GM23248 (cell line): ENCODE measurements at regions not wholly inside any gene's neighbourhood (a gene's known extent, or its start where the extent isn't known, plus 50 kb on each side); places are given as distances from the start of the nearest gene placed in this dataset.

ENCODE experiments used
- DNase-seq: peaks from one replicate; pipeline ENCODE4 v3.0.0-alpha.2; 2015
- H2AFZ ChIP-seq: fragments of 200-600 bp; sonication (generic); 2 replicates; pipeline ENCODE4 v1.6.1; 2016; ENCODE audit warnings: antibody characterized with exemption
- H3F3A ChIP-seq: fragments of 200-600 bp; sonication (generic); 2 replicates; pipeline ENCODE4 v1.6.1; 2016; ENCODE audit warnings: mild to moderate bottlenecking, antibody characterized with exemption, mixed run types; ENCODE audit not compliant: insufficient read depth
- H3K27ac ChIP-seq: fragments of 200-600 bp; sonication (generic); 2 replicates; pipeline ENCODE4 v1.5.1; 2016; ENCODE audit warnings: mild to moderate bottlenecking
- H3K27me3 ChIP-seq: fragments of 200-600 bp; sonication (generic); replicated peaks from 2 replicates; pipeline ENCODE4 v1.6.1; 2016; ENCODE audit warnings: mild to moderate bottlenecking; ENCODE audit not compliant: insufficient read depth
- H3K36me3 ChIP-seq: fragments of 200-600 bp; sonication (generic); 2 replicates; pipeline ENCODE4 v1.6.1; 2016; ENCODE audit warnings: low read depth, mild to moderate bottlenecking
- H3K4me1 ChIP-seq: fragments of 200-600 bp; sonication (generic); 2 replicates; pipeline ENCODE4 v1.6.1; 2016; ENCODE audit warnings: mild to moderate bottlenecking; ENCODE audit not compliant: insufficient read depth
- H3K4me2 ChIP-seq: fragments of 200-600 bp; sonication (generic); one replicate; pipeline ENCODE4 v1.6.1; 2016; ENCODE audit warnings: mild to moderate bottlenecking; ENCODE audit not compliant: unreplicated experiment
- H3K4me3 ChIP-seq: fragments of 200-600 bp; sonication (generic); 2 replicates; pipeline ENCODE4 v1.5.1; 2016; ENCODE audit warnings: mild to moderate bottlenecking
- H3K79me2 ChIP-seq: fragments of 200-600 bp; sonication (generic); 2 replicates; pipeline ENCODE4 v1.6.1; 2016; ENCODE audit warnings: mild to moderate bottlenecking; ENCODE audit not compliant: insufficient read depth
- H3K9ac ChIP-seq: fragments of 200-600 bp; sonication (generic); 2 replicates; pipeline ENCODE4 v1.6.1; 2016; ENCODE audit warnings: mild to moderate bottlenecking
- H3K9me2 ChIP-seq: fragments of 200-600 bp; sonication (generic); 2 replicates; pipeline ENCODE4 v1.6.1; 2016; ENCODE audit warnings: mixed run types, mild to moderate bottlenecking, moderate library complexity; ENCODE audit not compliant: insufficient read depth
- H3K9me3 ChIP-seq: fragments of 200-600 bp; sonication (generic); one replicate; pipeline ENCODE4 v1.6.1; 2017; ENCODE audit warnings: low read depth
- H4K20me1 ChIP-seq: fragments of 200-600 bp; sonication (generic); 2 replicates; pipeline ENCODE4 v1.6.0; 2016; ENCODE audit not compliant: insufficient read depth
- EZH2 ChIP-seq: fragments of 200-600 bp; sonication (generic); IDR thresholded peaks from 2 replicates; pipeline ENCODE4 v1.6.1; 2018; ENCODE audit warnings: antibody characterized with exemption, mild to moderate bottlenecking; ENCODE audit not compliant: insufficient read depth, poor library complexity, severe bottlenecking
- EZH2phosphoT487 ChIP-seq: fragments of 200-600 bp; sonication (generic); IDR thresholded peaks from 2 replicates; pipeline ENCODE4 v1.6.1; 2018; ENCODE audit warnings: antibody characterized with exemption, moderate library complexity, mild to moderate bottlenecking, low read depth; ENCODE audit not compliant: insufficient read depth
- WGBS, 2 experiments: methylation state at CpG; one replicate each; pipeline ENCODE4 v1.1.6; 2015 to 2017; ENCODE audit warnings: low lambda C conversion rate in 2 of 2, low coverage in 1 of 2; ENCODE audit errors: missing lambda C conversion rate in 2 of 2; 5-methylcytosine and 5-hydroxymethylcytosine counted together
- in situ Hi-C: fragments of 300-500 bp; cut with MboI; formaldehyde crosslinking; loops from 2 replicates; pipeline ENCODE4 v1.15.0; 2020

DNA sequence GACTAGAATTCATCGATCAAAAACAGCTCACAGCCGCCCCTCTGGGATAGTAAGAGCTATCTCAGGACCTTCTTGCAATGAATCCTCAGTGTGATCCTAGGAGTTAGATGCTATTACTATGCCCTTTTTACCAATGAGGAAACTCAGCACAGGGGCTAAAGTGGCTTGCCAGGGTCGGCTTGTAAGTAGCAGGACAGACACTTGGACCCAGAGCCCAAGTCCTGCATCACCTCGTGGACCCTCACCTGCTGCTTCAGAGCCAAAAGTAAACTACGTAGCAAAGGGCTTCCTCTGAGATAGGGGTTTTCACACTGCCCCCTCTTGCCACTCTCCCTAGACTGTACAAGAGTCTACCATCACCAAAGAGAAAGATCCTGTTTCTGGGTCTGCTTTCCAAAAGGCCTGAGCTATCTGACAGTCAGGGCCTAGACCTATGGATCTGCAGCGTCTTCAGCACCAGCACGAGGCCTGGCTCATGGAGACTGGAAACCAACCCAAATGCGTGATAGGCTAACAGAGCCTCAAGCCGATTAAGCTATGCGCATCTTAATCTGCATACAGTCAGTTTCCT, 172.3 kb downstream of the ANKRD60 start:
- Histone ChIP-seq H3K9me3 (no peaks in the 10 kb centered on the region), H3K4me3 (no peak overlapping the region), H4K20me1 (no peaks in the 10 kb centered on the region), H2AFZ (no peak overlapping the region), H3K27ac (no peak overlapping the region), H3K36me3 (no peaks in the 10 kb centered on the region), H3K4me2 (no peak overlapping the region), H3F3A (no peaks in the 10 kb centered on the region), H3K4me1 (peaks cover 7% of the 10 kb centered on the region), H3K79me2 (no peaks in the 10 kb centered on the region), H3K9ac (no peak overlapping the region), H3K27me3 (no peaks in the 10 kb centered on the region), H3K9me2 (no peaks in the 10 kb centered on the region)
- DNase-seq: no peak
- TF ChIP-seq EZH2 (no peak), EZH2phosphoT487 (no peak)
- 91 to 94% methylated on average over 10 of the region's 10 CpGs for WGBS, 2 experiments
- in situ Hi-C loops: no loop called here

GRCh38 chr20:58054780-58055373, 173.6 kb downstream of the ANKRD60 start:
- no peaks in the 10 kb centered on the region for H3K79me2 ChIP-seq
- DNase-seq: peak; percentile 46

DNA sequence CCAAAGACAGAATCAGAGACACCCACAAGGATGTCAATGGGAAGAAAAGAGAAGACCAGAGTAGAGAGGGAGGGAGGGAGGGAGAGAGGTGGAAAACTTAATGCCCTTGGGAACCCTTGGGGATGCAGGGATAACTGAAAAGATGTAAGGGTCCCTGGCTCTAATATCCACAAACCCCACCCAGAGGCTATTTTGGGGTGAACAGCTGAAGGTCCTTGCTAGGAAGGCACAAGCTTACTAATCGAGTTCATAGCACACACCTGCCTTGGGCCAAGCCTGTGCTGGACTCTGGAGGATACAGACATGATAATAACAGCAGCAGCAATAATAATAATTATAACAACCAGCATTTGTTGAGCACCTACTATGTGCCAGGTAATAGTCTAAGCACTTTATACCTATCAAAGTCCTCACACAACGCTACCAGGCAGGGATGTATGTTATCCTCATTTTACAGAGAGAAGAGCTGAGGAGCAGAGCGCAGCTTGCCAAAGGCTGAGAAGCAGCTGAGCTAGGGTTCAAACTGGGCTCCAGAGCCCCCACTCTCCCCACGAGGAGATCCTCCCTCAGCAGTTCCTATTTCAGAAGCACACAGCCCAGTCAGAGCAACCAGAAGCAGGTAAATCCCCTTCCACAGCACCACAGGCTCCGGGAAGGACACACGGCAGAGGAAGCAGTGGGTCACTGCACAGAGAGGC, 174.2 kb downstream of the ANKRD60 start:
- no peak overlapping the region for H3K27ac ChIP-seq
- TF ChIP-seq EZH2phosphoT487 (no peak), EZH2 (no peak)
- in situ Hi-C loops: no loop called here
- H3K9me2 ChIP-seq: no peaks in the 10 kb centered on the region
- DNase-seq: no peak
- H3K4me1 ChIP-seq: peaks cover 7% of the 10 kb centered on the region
- H3K9ac ChIP-seq: no peak overlapping the region
- H3K36me3 ChIP-seq: no peaks in the 10 kb centered on the region
- 56 to 65% methylated on average over 6 of the region's 6 CpGs for WGBS, 2 experiments
- no peak overlapping the region for H3K4me2 ChIP-seq
- H4K20me1 ChIP-seq: no peaks in the 10 kb centered on the region
- H3F3A ChIP-seq: no peaks in the 10 kb centered on the region
- H3K79me2 ChIP-seq: no peaks in the 10 kb centered on the region
- H3K27me3 ChIP-seq: no peaks in the 10 kb centered on the region
- no peak overlapping the region for H3K4me3 ChIP-seq
- no peak overlapping the region for H2AFZ ChIP-seq
- H3K9me3 ChIP-seq: no peaks in the 10 kb centered on the region

More at GRCh38 chr20:58054780-58055373, 173.6 kb downstream of the ANKRD60 start:
- 24 to 26% methylated on average over 11 of the region's 11 CpGs for WGBS, 2 experiments
- H3K27me3 ChIP-seq: no peaks in the 10 kb centered on the region
- no peak overlapping the region for H3K4me3 ChIP-seq
- H3K4me2 ChIP-seq: no peak overlapping the region
- H3F3A ChIP-seq: no peaks in the 10 kb centered on the region
- H3K9me3 ChIP-seq: no peaks in the 10 kb centered on the region
- no peaks in the 10 kb centered on the region for H3K9me2 ChIP-seq
- H3K4me1 ChIP-seq: peaks cover 7% of the 10 kb centered on the region
- no peak overlapping the region for H2AFZ ChIP-seq
- H3K27ac ChIP-seq: no peak overlapping the region
- H3K36me3 ChIP-seq: no peaks in the 10 kb centered on the region
- in situ Hi-C loops: no loop called here
- H4K20me1 ChIP-seq: no peaks in the 10 kb centered on the region
- H3K9ac ChIP-seq: no peak overlapping the region
- TF ChIP-seq EZH2phosphoT487: no peak
- no peak for TF ChIP-seq EZH2

GRCh38 chr20:58053391-58054055, 174.9 kb downstream of the ANKRD60 start:
- H3K9me2 ChIP-seq: no peaks in the 10 kb centered on the region
- no peak overlapping the region for H3K9ac ChIP-seq
- peaks cover 7% of the 10 kb centered on the region for H3K4me1 ChIP-seq
- no peaks in the 10 kb centered on the region for H3K27me3 ChIP-seq
- no peaks in the 10 kb centered on the region for H3K79me2 ChIP-seq
- H3K27ac ChIP-seq: no peak overlapping the region
- no peak overlapping the region for H3K4me3 ChIP-seq
- in situ Hi-C loops: no loop called here
- TF ChIP-seq EZH2 (no peak), EZH2phosphoT487 (no peak)
- H3K4me2 ChIP-seq: no peak overlapping the region
- H2AFZ ChIP-seq: no peak overlapping the region
- no peak for DNase-seq
- H3K36me3 ChIP-seq: no peaks in the 10 kb centered on the region
- 88 to 91% methylated on average over 10 of the region's 10 CpGs for WGBS, 2 experiments
- H3F3A ChIP-seq: no peaks in the 10 kb centered on the region
- H4K20me1 ChIP-seq: no peaks in the 10 kb centered on the region
- no peaks in the 10 kb centered on the region for H3K9me3 ChIP-seq
